ENCODE measurements at regions not wholly inside any gene's neighbourhood (a gene's known extent, or its start where the extent isn't known, plus 50 kb on each side); places are given as distances from the start of the nearest gene placed in this dataset.

- TF ChIP-seq POLR2A (IDR thresholded peaks at IDR 0.05; ENCODE audit: low read length) (no peak), GATA1 (IDR thresholded peaks at IDR 0.05; ENCODE audit: low read depth, low read length) (no peak)
Measured at GRCh38 chr3:1015826-1016225, 77.0 kb upstream of the CNTN6 start.

All from erythroblast (primary cell).